Urothelium cell line (cell line): ENCODE measurements at regions not wholly inside any gene's neighbourhood (a gene's known extent, or its start where the extent isn't known, plus 50 kb on each side); places are given as distances from the start of the nearest gene placed in this dataset.

Experiments used
- DNase-seq: peaks from one replicate; pipeline ENCODE4 v3.0.0; 2011; ENCODE audit warnings: low spot score, mixed read lengths
- FAIRE-seq: peaks from 2 replicates; lab custom pipeline; 2011; peaks lifted over from hg19 to GRCh38; lab: Jason Lieb, UNC

GRCh38 chr10:75294866-75295701 is 59.3 kb upstream of the COMTD1 start:
- DNase-seq (peak; percentile 92), FAIRE-seq (peak; percentile 23)

GRCh38 chr10:75294518-75294865 is 58.7 kb upstream of the COMTD1 start:
- FAIRE-seq (no peak), DNase-seq (no peak)

GRCh38 chr10:75294031-75294437 is 58.3 kb upstream of the COMTD1 start:
- DNase-seq (no peak), FAIRE-seq (no peak)

- FAIRE-seq (peak; percentile 91), DNase-seq (no peak)
Observed at GRCh38 chr10:75293446-75293820, 57.7 kb upstream of the COMTD1 start.

GRCh38 chr10:75292794-75293445 is 57.2 kb upstream of the COMTD1 start:
- DNase-seq = no peak
- FAIRE-seq = no peak

- FAIRE-seq = no peak
- no peak for DNase-seq
Observed at GRCh38 chr10:75291805-75292204, 56.0 kb upstream of the COMTD1 start.

- no peak for DNase-seq
- no peak for FAIRE-seq
Observed at GRCh38 chr10:75288140-75288711, 52.5 kb upstream of the COMTD1 start.

- FAIRE-seq (no peak), DNase-seq (no peak)
Observed at GRCh38 chr10:75287697-75288096, 51.9 kb upstream of the COMTD1 start.

GRCh38 chr10:75286901-75287300 is 51.1 kb upstream of the COMTD1 start:
- no peak for FAIRE-seq
- DNase-seq = no peak
